ENCODE measurements at regions not wholly inside any gene's neighbourhood (a gene's known extent, or its start where the extent isn't known, plus 50 kb on each side); places are given as distances from the start of the nearest gene placed in this dataset.
"Not testable (repeated sequence)": the region's sequence is repeated elsewhere in the genome, so short reads cannot be mapped to it uniquely, and the experiment has no call there.

GRCh38 chr9:87382900-87383299, 114.8 kb upstream of the DAPK1 start:
- no peak for FAIRE-seq

- FAIRE-seq = no peak
Observed at GRCh38 chr9:87383344-87384150, 114.1 kb upstream of the DAPK1 start.

GRCh38 chr9:87386490-87387025, 111.1 kb upstream of the DAPK1 start:
- no peak for FAIRE-seq

- FAIRE-seq = no peak
Observed at GRCh38 chr9:87387351-87388011, 110.2 kb upstream of the DAPK1 start.

- FAIRE-seq = not testable (repeated sequence)
Observed at GRCh38 chr9:87388708-87389107, 109.0 kb upstream of the DAPK1 start.

GRCh38 chr9:87389936-87390335, 107.7 kb upstream of the DAPK1 start:
- FAIRE-seq = no peak

GRCh38 chr9:87390361-87390760, 107.3 kb upstream of the DAPK1 start:
- no peak for FAIRE-seq

- no peak for FAIRE-seq
Observed at GRCh38 chr9:87392086-87392485, 105.6 kb upstream of the DAPK1 start.

GRCh38 chr9:87393706-87394230, 103.9 kb upstream of the DAPK1 start:
- no peak for FAIRE-seq

- no peak for FAIRE-seq
Observed at GRCh38 chr9:87395804-87396479, 101.7 kb upstream of the DAPK1 start.

- no peak for FAIRE-seq
Observed at GRCh38 chr9:87401681-87402080, 96.0 kb upstream of the DAPK1 start.

GRCh38 chr9:87402537-87402936, 95.1 kb upstream of the DAPK1 start:
- FAIRE-seq = no peak

GRCh38 chr9:87405677-87406542, 91.8 kb upstream of the DAPK1 start:
- no peak for FAIRE-seq

GRCh38 chr9:87406543-87407166, 91.0 kb upstream of the DAPK1 start:
- FAIRE-seq = no peak

GRCh38 chr9:87410047-87411005, 87.3 kb upstream of the DAPK1 start:
- FAIRE-seq = not testable (repeated sequence)

GRCh38 chr9:87420884-87421283, 76.8 kb upstream of the DAPK1 start:
- FAIRE-seq = no peak

GRCh38 chr9:87421734-87422133, 75.9 kb upstream of the DAPK1 start:
- no peak for FAIRE-seq

- no peak for FAIRE-seq
Observed at GRCh38 chr9:87422999-87423398, 74.7 kb upstream of the DAPK1 start.

GRCh38 chr9:87423885-87424284, 73.8 kb upstream of the DAPK1 start:
- FAIRE-seq = not testable (repeated sequence)

GRCh38 chr9:87425202-87425601, 72.5 kb upstream of the DAPK1 start:
- FAIRE-seq = no peak
